ENCODE measurements at regions not wholly inside any gene's neighbourhood (a gene's known extent, or its start where the extent isn't known, plus 50 kb on each side); places are given as distances from the start of the nearest gene placed in this dataset.

- WGBS, 2 donors, result 88 to 94% methylated on average over 29 to 31 of the region's 32 CpGs
- no peak for TF ChIP-seq CTCF (IDR thresholded peaks at IDR 0.05)
- TF ChIP-seq POLR2A (IDR thresholded peaks at IDR 0.05), result no peak
Measured at GRCh38 chr10:131574707-131575430, 263.3 kb upstream of the TCERG1L start.

GRCh38 chr10:131575877-131576276 is 264.4 kb upstream of the TCERG1L start:
- no peak for TF ChIP-seq CTCF (IDR thresholded peaks at IDR 0.05)
- no peak for TF ChIP-seq POLR2A (IDR thresholded peaks at IDR 0.05)
- intact Hi-C loops (cut with DNase I; ENCODE audit: low total_unique reads), result no loop called here
- 84 to 87% methylated on average over 4 of the region's 4 CpGs for WGBS, 2 donors
- peak in 1 of 2 donors; percentile 31 for DNase-seq (ENCODE audit: low spot score in 2 of 2)
- no peak overlapping the region for H3K4me3 ChIP-seq (ENCODE audit: low read depth, poor library complexity, severe bottlenecking)

More at GRCh38 chr10:131574707-131575430, 263.3 kb upstream of the TCERG1L start:
- intact Hi-C loops (cut with DNase I; ENCODE audit: low total_unique reads), result no loop called here
- DNase-seq (ENCODE audit: low spot score in 2 of 2), result peak in 1 of 2 donors; percentile 79
- no peak overlapping the region for H3K4me3 ChIP-seq (ENCODE audit: low read depth, poor library complexity, severe bottlenecking)

- DNase-seq (ENCODE audit: low spot score in 2 of 2), result peak; percentile 8 to 68
- no peak overlapping the region for H3K4me3 ChIP-seq (ENCODE audit: low read depth, poor library complexity, severe bottlenecking)
- intact Hi-C loops (cut with DNase I; ENCODE audit: low total_unique reads), result no loop called here
- WGBS, 2 donors, result 82 to 83% methylated on average over 23 to 25 of the region's 25 CpGs
- TF ChIP-seq CTCF (IDR thresholded peaks at IDR 0.05) (no peak), POLR2A (IDR thresholded peaks at IDR 0.05) (no peak)
Measured at GRCh38 chr10:131576341-131577177, 265.0 kb upstream of the TCERG1L start.

GRCh38 chr10:131577178-131577555 is 265.6 kb upstream of the TCERG1L start:
- TF ChIP-seq POLR2A (IDR thresholded peaks at IDR 0.05) (no peak), CTCF (IDR thresholded peaks at IDR 0.05) (no peak)
- H3K4me3 ChIP-seq (ENCODE audit: low read depth, poor library complexity, severe bottlenecking), result no peak overlapping the region
- intact Hi-C loops (cut with DNase I; ENCODE audit: low total_unique reads), result no loop called here
- WGBS, 2 donors, result 59 to 65% methylated on average over 9 of the region's 9 CpGs
- DNase-seq (ENCODE audit: low spot score in 2 of 2), result peak in 1 of 2 donors; percentile 3

GRCh38 chr10:131577786-131578471 is 266.4 kb upstream of the TCERG1L start:
- no peak overlapping the region for H3K4me3 ChIP-seq (ENCODE audit: low read depth, poor library complexity, severe bottlenecking)
- intact Hi-C loops (cut with DNase I; ENCODE audit: low total_unique reads), result no loop called here
- 90 to 92% methylated on average over 10 to 24 of the region's 24 CpGs for WGBS, 2 donors
- DNase-seq (ENCODE audit: low spot score in 2 of 2), result peak; percentile 4 to 82
- TF ChIP-seq POLR2A (IDR thresholded peaks at IDR 0.05), result no peak
- TF ChIP-seq CTCF (IDR thresholded peaks at IDR 0.05), result no peak
